ENCODE measurements at regions not wholly inside any gene's neighbourhood (a gene's known extent, or its start where the extent isn't known, plus 50 kb on each side); places are given as distances from the start of the nearest gene placed in this dataset.

DNA sequence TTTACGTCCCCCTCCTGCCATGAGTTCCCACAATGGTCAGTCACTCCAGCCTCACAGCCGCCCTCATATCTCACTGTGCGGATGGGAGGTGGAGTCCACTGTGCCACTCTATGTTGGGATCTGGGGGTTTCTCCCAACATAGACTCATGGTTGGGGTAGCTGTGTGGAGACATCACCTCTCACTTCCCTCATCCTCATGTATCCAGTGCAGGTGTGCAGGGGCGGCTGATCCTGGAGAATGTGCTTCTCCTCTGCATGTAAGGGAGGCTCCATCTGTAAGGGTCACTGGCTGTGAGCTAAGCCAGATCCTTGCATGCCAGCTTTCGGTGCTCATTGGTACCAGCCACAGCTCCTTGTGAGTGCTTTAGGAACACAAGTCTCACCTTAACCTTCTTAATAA lies 400.8 kb downstream of the CDH26 start:
- no peaks in the 10 kb centered on the region for H3K36me3 Mint-ChIP-seq (ENCODE audit: low read depth)

GRCh38 chr20:60361761-60362395 lies 403.7 kb downstream of the CDH26 start:
- Mint-ChIP-seq H3K4me1 (ENCODE audit: low read depth) (no peaks in the 10 kb centered on the region), H3K4me3 (ENCODE audit: low read depth) (no peak overlapping the region), H3K27ac (no peak overlapping the region), H3K9me3 (no peaks in the 10 kb centered on the region), H3K36me3 (ENCODE audit: low read depth) (no peaks in the 10 kb centered on the region), H3K27me3 (ENCODE audit: low read depth) (no peaks in the 10 kb centered on the region)
- no peak for DNase-seq (ENCODE audit: low spot score)
- intact Hi-C loops (cut with micrococcal nuclease) = no loop called here

More for the DNA sequence above, 400.8 kb downstream of the CDH26 start:
- Mint-ChIP-seq H3K27ac (no peak overlapping the region), H3K27me3 (ENCODE audit: low read depth) (no peaks in the 10 kb centered on the region), H3K4me1 (ENCODE audit: low read depth) (no peaks in the 10 kb centered on the region), H3K9me3 (no peaks in the 10 kb centered on the region), H3K4me3 (ENCODE audit: low read depth) (no peak overlapping the region)
- DNase-seq (ENCODE audit: low spot score) = no peak
- intact Hi-C loops (cut with micrococcal nuclease) = no loop called here

- Mint-ChIP-seq H3K4me3 (ENCODE audit: low read depth) (no peak overlapping the region), H3K27ac (no peak overlapping the region), H3K27me3 (ENCODE audit: low read depth) (no peaks in the 10 kb centered on the region), H3K4me1 (ENCODE audit: low read depth) (no peaks in the 10 kb centered on the region), H3K36me3 (ENCODE audit: low read depth) (no peaks in the 10 kb centered on the region), H3K9me3 (no peaks in the 10 kb centered on the region)
- intact Hi-C loops (cut with micrococcal nuclease) = no loop called here
- no peak for DNase-seq (ENCODE audit: low spot score)
Observed at GRCh38 chr20:60362531-60362930, 404.3 kb downstream of the CDH26 start.

DNA sequence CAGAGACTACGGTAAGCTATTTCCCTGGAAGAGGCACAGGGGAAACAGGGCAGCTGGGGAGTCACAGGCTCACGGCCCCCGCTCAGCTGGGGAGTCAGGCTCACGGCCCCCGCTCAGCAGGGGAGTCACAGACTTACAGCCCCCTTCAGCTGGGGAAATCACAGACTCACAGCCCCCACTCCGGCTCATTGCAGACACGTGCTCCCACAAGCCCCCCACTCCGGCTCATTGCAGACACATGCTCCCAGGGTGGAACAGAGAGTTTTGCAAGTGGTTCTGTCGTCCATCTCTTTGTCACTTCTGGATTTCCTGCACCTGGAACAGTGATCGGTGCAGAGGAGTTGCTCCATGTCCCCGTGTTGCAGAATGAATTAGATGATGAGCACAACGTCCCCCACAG lies 405.5 kb downstream of the CDH26 start:
- DNase-seq (ENCODE audit: low spot score) = no peak

GRCh38 chr20:60365064-60365666 lies 406.9 kb downstream of the CDH26 start:
- no peaks in the 10 kb centered on the region for H3K9me3 Mint-ChIP-seq
- H3K27me3 Mint-ChIP-seq (ENCODE audit: low read depth) = no peaks in the 10 kb centered on the region
- H3K4me3 Mint-ChIP-seq (ENCODE audit: low read depth) = no peak overlapping the region
- H3K27ac Mint-ChIP-seq = no peak overlapping the region
- intact Hi-C loops (cut with micrococcal nuclease) = no loop called here
- DNase-seq (ENCODE audit: low spot score) = no peak
- H3K36me3 Mint-ChIP-seq (ENCODE audit: low read depth) = no peaks in the 10 kb centered on the region
- no peaks in the 10 kb centered on the region for H3K4me1 Mint-ChIP-seq (ENCODE audit: low read depth)

More for the DNA sequence above, 405.5 kb downstream of the CDH26 start:
- Mint-ChIP-seq H3K27ac (no peak overlapping the region), H3K9me3 (no peaks in the 10 kb centered on the region), H3K4me1 (ENCODE audit: low read depth) (no peaks in the 10 kb centered on the region), H3K4me3 (ENCODE audit: low read depth) (no peak overlapping the region), H3K27me3 (ENCODE audit: low read depth) (no peaks in the 10 kb centered on the region), H3K36me3 (ENCODE audit: low read depth) (no peaks in the 10 kb centered on the region)
- intact Hi-C loops (cut with micrococcal nuclease) = no loop called here

- H3K27me3 Mint-ChIP-seq (ENCODE audit: low read depth) = no peaks in the 10 kb centered on the region
- no peaks in the 10 kb centered on the region for H3K36me3 Mint-ChIP-seq (ENCODE audit: low read depth)
- H3K4me1 Mint-ChIP-seq (ENCODE audit: low read depth) = no peaks in the 10 kb centered on the region
- intact Hi-C loops (cut with micrococcal nuclease) = no loop called here
- DNase-seq (ENCODE audit: low spot score) = no peak
- H3K9me3 Mint-ChIP-seq = no peaks in the 10 kb centered on the region
- H3K27ac Mint-ChIP-seq = no peak overlapping the region
- no peak overlapping the region for H3K4me3 Mint-ChIP-seq (ENCODE audit: low read depth)
Observed at GRCh38 chr20:60365882-60366281, 407.7 kb downstream of the CDH26 start.

GRCh38 chr20:60371384-60371783 lies 413.2 kb downstream of the CDH26 start:
- Mint-ChIP-seq H3K27me3 (ENCODE audit: low read depth) (no peaks in the 10 kb centered on the region), H3K36me3 (ENCODE audit: low read depth) (no peaks in the 10 kb centered on the region), H3K4me1 (ENCODE audit: low read depth) (no peaks in the 10 kb centered on the region), H3K27ac (no peak overlapping the region), H3K9me3 (no peaks in the 10 kb centered on the region), H3K4me3 (ENCODE audit: low read depth) (no peak overlapping the region)
- intact Hi-C loops (cut with micrococcal nuclease) = no loop called here
- DNase-seq (ENCODE audit: low spot score) = no peak

DNA sequence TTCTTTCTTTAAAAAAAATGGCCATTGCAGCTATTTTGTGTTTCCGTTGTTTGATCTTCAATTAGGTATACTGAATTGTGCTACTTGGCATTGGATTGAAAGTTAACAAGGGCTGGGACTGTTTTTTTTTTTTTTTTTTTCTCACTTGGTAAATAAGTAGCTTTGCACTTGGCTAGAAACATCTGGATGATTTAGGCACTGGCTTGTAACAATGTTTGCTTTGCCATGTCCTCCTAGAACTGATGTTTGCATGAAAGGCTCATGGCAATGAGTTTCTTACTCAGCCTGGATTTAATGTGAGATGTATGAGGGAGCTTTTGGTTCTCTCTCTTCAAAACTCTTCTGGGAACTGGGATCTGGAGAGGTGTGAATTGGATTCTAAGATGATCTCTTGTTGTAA lies 414.1 kb downstream of the CDH26 start:
- H3K36me3 Mint-ChIP-seq (ENCODE audit: low read depth) = no peaks in the 10 kb centered on the region
- H3K4me3 Mint-ChIP-seq (ENCODE audit: low read depth) = no peak overlapping the region
- intact Hi-C loops (cut with micrococcal nuclease) = no loop called here
- no peaks in the 10 kb centered on the region for H3K4me1 Mint-ChIP-seq (ENCODE audit: low read depth)
- no peak for DNase-seq (ENCODE audit: low spot score)
- no peaks in the 10 kb centered on the region for H3K9me3 Mint-ChIP-seq
- H3K27ac Mint-ChIP-seq = no peak overlapping the region
- no peaks in the 10 kb centered on the region for H3K27me3 Mint-ChIP-seq (ENCODE audit: low read depth)

DNA sequence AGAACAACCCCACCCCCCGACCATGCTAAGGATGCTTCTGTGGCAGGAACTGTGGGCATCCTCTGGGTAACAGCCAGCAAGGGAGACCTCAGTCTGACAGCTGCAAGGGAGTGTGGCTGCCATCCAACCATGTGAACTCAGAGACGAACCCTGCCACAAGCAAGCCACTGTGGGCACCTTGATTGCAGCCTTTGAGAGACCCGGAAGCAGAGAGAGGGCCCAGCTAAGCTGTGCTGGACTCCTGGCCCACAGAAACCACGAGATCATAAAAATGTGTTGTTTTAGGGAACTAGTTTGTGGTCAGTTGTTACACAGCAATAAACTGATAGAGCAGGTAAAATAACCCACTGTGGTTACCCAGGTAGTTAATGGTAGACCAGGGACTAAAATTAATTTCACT lies 414.6 kb downstream of the CDH26 start:
- no peaks in the 10 kb centered on the region for H3K9me3 Mint-ChIP-seq
- no peak overlapping the region for H3K27ac Mint-ChIP-seq
- no peaks in the 10 kb centered on the region for H3K36me3 Mint-ChIP-seq (ENCODE audit: low read depth)
- no peaks in the 10 kb centered on the region for H3K4me1 Mint-ChIP-seq (ENCODE audit: low read depth)
- H3K4me3 Mint-ChIP-seq (ENCODE audit: low read depth) = no peak overlapping the region
- DNase-seq (ENCODE audit: low spot score) = no peak
- intact Hi-C loops (cut with micrococcal nuclease) = no loop called here
- no peaks in the 10 kb centered on the region for H3K27me3 Mint-ChIP-seq (ENCODE audit: low read depth)

DNA sequence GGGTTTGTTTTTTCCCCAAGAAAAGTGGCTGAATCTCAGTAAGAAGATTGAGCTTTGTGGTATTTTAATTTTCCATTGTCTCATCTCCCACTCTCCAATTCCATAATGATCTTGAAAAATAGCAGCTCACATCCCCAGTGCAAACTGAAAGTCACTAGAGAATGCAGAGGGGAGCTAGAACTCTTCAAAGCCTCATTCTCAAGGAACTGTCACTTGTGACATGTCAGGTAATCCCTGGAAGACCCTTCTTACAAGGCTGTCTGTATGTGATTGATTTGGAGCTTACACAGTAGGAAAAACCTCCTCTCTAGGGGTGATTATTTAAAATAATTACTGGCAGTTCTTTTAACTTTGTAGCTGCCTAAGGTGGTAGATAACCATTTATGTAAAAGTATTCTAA lies 420.4 kb downstream of the CDH26 start:
- no peaks in the 10 kb centered on the region for H3K27me3 Mint-ChIP-seq (ENCODE audit: low read depth)
- H3K36me3 Mint-ChIP-seq (ENCODE audit: low read depth) = no peaks in the 10 kb centered on the region
- H3K9me3 Mint-ChIP-seq = no peaks in the 10 kb centered on the region
- DNase-seq (ENCODE audit: low spot score) = no peak
- H3K27ac Mint-ChIP-seq = no peak overlapping the region
- no peaks in the 10 kb centered on the region for H3K4me1 Mint-ChIP-seq (ENCODE audit: low read depth)
- intact Hi-C loops (cut with micrococcal nuclease) = no loop called here
- no peak overlapping the region for H3K4me3 Mint-ChIP-seq (ENCODE audit: low read depth)

- intact Hi-C loops (cut with micrococcal nuclease) = no loop called here
- Mint-ChIP-seq H3K4me1 (ENCODE audit: low read depth) (no peaks in the 10 kb centered on the region), H3K27me3 (ENCODE audit: low read depth) (no peaks in the 10 kb centered on the region), H3K9me3 (no peaks in the 10 kb centered on the region), H3K4me3 (ENCODE audit: low read depth) (no peak overlapping the region), H3K36me3 (ENCODE audit: low read depth) (no peaks in the 10 kb centered on the region), H3K27ac (no peak overlapping the region)
- DNase-seq (ENCODE audit: low spot score) = no peak
Observed at GRCh38 chr20:60381643-60382400, 423.6 kb downstream of the CDH26 start.

DNA sequence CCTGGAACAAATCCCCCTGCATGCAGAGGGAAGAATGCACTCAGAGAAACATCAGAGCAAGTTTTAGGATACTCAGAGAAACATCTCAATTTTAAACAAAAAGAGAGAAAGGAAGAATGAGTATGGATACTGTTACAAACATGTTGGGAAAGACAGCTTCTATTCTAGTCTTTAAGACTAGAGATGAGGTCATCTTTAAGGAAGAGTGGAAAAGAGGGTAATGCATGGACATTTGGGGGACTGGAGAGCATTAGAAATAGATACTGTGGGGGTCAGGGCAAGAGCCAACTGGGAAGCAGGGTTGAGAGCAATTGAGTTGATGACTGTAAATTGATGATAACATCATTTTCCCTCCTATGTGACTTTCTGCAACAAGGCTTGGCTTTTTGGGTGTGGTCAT lies 431.2 kb downstream of the CDH26 start:
- no peaks in the 10 kb centered on the region for H3K36me3 Mint-ChIP-seq (ENCODE audit: low read depth)
- H3K4me3 Mint-ChIP-seq (ENCODE audit: low read depth) = no peak overlapping the region
- DNase-seq (ENCODE audit: low spot score) = no peak
- H3K27ac Mint-ChIP-seq = no peak overlapping the region
- H3K4me1 Mint-ChIP-seq (ENCODE audit: low read depth) = no peaks in the 10 kb centered on the region
- H3K27me3 Mint-ChIP-seq (ENCODE audit: low read depth) = no peaks in the 10 kb centered on the region
- intact Hi-C loops (cut with micrococcal nuclease) = no loop called here
- no peaks in the 10 kb centered on the region for H3K9me3 Mint-ChIP-seq

- Mint-ChIP-seq H3K36me3 (ENCODE audit: low read depth) (no peaks in the 10 kb centered on the region), H3K4me3 (ENCODE audit: low read depth) (no peak overlapping the region), H3K4me1 (ENCODE audit: low read depth) (no peaks in the 10 kb centered on the region), H3K27ac (no peak overlapping the region), H3K27me3 (ENCODE audit: low read depth) (no peaks in the 10 kb centered on the region), H3K9me3 (no peaks in the 10 kb centered on the region)
- intact Hi-C loops (cut with micrococcal nuclease) = no loop called here
- no peak for DNase-seq (ENCODE audit: low spot score)
Observed at GRCh38 chr20:60389882-60390281, 431.7 kb downstream of the CDH26 start.
